ENCODE measurements at regions not wholly inside any gene's neighbourhood (a gene's known extent, or its start where the extent isn't known, plus 50 kb on each side); places are given as distances from the start of the nearest gene placed in this dataset.

DNA sequence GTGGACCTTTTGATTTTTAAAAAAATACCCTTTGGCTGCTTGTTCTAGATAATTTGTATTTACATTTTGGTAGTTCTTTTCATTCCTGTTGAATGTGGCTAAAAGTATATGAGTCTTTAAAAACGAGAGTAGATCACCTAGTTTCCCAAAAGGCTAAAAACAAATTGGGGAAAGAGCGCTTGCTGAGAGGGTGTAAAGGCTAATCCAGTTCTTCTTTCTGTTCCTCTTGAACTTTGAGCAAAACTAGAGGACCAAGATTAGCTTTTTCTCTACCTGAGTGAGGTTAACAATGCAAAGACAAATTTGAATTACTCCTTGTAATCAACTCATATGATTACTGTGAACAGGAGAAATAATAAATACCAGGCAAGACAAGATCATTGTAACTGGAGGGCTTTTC is 2513.2 kb downstream of the PCDH9 start:
- Histone ChIP-seq H3K9me3 (ENCODE audit: insufficient read depth, low read depth, low read length) (no peaks in the 10 kb centered on the region), H3K36me3 (ENCODE audit: insufficient read depth, low read length) (no peaks in the 10 kb centered on the region), H2AFZ (ENCODE audit: low read length) (0 out of 2 replicates have a peak overlapping the region, but pooled peaks have one; percentile 16), H4K20me1 (ENCODE audit: insufficient read depth, low read length, poor library complexity, severe bottlenecking) (no peaks in the 10 kb centered on the region), H3F3A (ENCODE audit: low read depth) (no peaks in the 10 kb centered on the region), H3K9ac (ENCODE audit: low read depth, low read length, poor library complexity, severe bottlenecking) (no peak overlapping the region), H3K27me3 (ENCODE audit: insufficient read depth, low read length, poor library complexity, severe bottlenecking) (no peaks in the 10 kb centered on the region), H3K4me1 (ENCODE audit: insufficient read depth, low read length, poor library complexity, severe bottlenecking) (no peaks in the 10 kb centered on the region), H3K79me2 (ENCODE audit: insufficient read depth, low read length) (no peaks in the 10 kb centered on the region), H3K9me2 (replicated peaks; ENCODE audit: low read depth, low read length) (no peaks in the 10 kb centered on the region), H3K4me3 (ENCODE audit: low read length, poor library complexity, severe bottlenecking) (no peak overlapping the region), H3K4me2 (ENCODE audit: low read depth, low read length, poor library complexity, severe bottlenecking) (no peak overlapping the region)
- TF ChIP-seq, protein P1, sequence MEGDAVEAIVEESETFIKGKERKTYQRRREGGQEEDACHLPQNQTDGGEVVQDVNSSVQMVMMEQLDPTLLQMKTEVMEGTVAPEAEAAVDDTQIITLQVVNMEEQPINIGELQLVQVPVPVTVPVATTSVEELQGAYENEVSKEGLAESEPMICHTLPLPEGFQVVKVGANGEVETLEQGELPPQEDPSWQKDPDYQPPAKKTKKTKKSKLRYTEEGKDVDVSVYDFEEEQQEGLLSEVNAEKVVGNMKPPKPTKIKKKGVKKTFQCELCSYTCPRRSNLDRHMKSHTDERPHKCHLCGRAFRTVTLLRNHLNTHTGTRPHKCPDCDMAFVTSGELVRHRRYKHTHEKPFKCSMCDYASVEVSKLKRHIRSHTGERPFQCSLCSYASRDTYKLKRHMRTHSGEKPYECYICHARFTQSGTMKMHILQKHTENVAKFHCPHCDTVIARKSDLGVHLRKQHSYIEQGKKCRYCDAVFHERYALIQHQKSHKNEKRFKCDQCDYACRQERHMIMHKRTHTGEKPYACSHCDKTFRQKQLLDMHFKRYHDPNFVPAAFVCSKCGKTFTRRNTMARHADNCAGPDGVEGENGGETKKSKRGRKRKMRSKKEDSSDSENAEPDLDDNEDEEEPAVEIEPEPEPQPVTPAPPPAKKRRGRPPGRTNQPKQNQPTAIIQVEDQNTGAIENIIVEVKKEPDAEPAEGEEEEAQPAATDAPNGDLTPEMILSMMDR (conservative IDR thresholded peaks at IDR 0.05; ENCODE audit: low read length) = no peak
- TF ChIP-seq EZH2phosphoT487 (IDR thresholded peaks at IDR 0.05; ENCODE audit: borderline replicate concordance) = no peak

DNA sequence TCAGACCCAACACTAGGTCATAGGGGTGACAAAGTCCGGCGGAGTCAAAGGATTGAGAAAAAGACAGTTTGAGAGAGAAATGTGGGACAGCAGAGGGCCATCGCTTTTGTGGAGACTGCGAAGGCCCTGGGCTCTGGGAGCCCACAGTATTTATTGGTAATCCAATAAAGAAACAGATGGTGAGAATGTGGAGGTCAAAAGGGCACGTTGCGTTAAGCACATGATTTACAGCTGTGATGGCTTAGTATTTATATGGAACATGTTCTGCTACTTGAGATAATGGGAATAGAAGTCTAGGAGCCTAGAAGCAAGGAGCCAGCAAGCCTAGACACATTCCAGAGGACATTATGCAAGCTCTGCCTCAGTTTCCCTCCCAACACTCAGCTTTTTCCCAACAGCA is 2521.1 kb downstream of the PCDH9 start:
- TF ChIP-seq, protein P1 (conservative IDR thresholded peaks at IDR 0.05; ENCODE audit: low read length) = no peak
- no peak for TF ChIP-seq EZH2phosphoT487 (IDR thresholded peaks at IDR 0.05; ENCODE audit: borderline replicate concordance)
- Histone ChIP-seq H3K9me2 (replicated peaks; ENCODE audit: low read depth, low read length) (no peaks in the 10 kb centered on the region), H3K79me2 (ENCODE audit: insufficient read depth, low read length) (no peaks in the 10 kb centered on the region), H3K9ac (ENCODE audit: low read depth, low read length, poor library complexity, severe bottlenecking) (no peak overlapping the region), H3K9me3 (ENCODE audit: insufficient read depth, low read depth, low read length) (no peaks in the 10 kb centered on the region), H3K36me3 (ENCODE audit: insufficient read depth, low read length) (no peaks in the 10 kb centered on the region), H3K4me2 (ENCODE audit: low read depth, low read length, poor library complexity, severe bottlenecking) (no peak overlapping the region), H3K27me3 (ENCODE audit: insufficient read depth, low read length, poor library complexity, severe bottlenecking) (no peaks in the 10 kb centered on the region), H3K4me1 (ENCODE audit: insufficient read depth, low read length, poor library complexity, severe bottlenecking) (no peaks in the 10 kb centered on the region), H4K20me1 (ENCODE audit: insufficient read depth, low read length, poor library complexity, severe bottlenecking) (no peaks in the 10 kb centered on the region), H2AFZ (ENCODE audit: low read length) (no peak overlapping the region), H3F3A (ENCODE audit: low read depth) (no peaks in the 10 kb centered on the region), H3K4me3 (ENCODE audit: low read length, poor library complexity, severe bottlenecking) (no peak overlapping the region)

DNA sequence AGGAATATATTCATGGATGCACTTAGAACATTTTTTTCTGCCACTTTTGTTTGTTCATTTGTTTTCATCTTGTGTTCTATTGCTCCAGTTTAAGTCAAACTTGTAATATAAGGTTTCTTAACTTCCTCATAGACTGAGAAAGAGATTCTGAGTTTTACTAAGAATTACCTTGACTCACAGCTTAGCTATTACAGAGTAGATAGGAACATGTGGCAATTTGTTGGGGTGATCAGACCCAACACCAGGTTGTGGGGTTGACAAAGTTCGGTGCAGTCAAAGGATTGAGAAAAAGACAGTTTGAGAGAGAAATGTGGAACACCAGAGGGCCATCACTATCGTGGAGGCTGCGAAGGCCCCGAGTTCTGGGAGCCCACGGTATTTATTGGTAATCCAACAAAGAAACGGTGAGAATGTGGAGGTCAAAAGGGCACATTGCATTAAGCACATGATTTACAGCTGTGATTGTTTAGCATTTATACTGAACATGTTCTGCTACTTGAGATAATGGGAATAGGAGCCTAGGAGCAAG is 2526.0 kb downstream of the PCDH9 start:
- Histone ChIP-seq H3K36me3 (ENCODE audit: insufficient read depth, low read length) (no peaks in the 10 kb centered on the region), H3K9me2 (replicated peaks; ENCODE audit: low read depth, low read length) (no peaks in the 10 kb centered on the region), H3K4me1 (ENCODE audit: insufficient read depth, low read length, poor library complexity, severe bottlenecking) (no peaks in the 10 kb centered on the region), H3K79me2 (ENCODE audit: insufficient read depth, low read length) (no peaks in the 10 kb centered on the region), H3K4me3 (ENCODE audit: low read length, poor library complexity, severe bottlenecking) (no peak overlapping the region), H3K4me2 (ENCODE audit: low read depth, low read length, poor library complexity, severe bottlenecking) (no peak overlapping the region), H3K9ac (ENCODE audit: low read depth, low read length, poor library complexity, severe bottlenecking) (no peak overlapping the region), H3K9me3 (ENCODE audit: insufficient read depth, low read depth, low read length) (no peaks in the 10 kb centered on the region), H2AFZ (ENCODE audit: low read length) (no peak overlapping the region), H3K27me3 (ENCODE audit: insufficient read depth, low read length, poor library complexity, severe bottlenecking) (no peaks in the 10 kb centered on the region), H3F3A (ENCODE audit: low read depth) (no peaks in the 10 kb centered on the region), H4K20me1 (ENCODE audit: insufficient read depth, low read length, poor library complexity, severe bottlenecking) (no peaks in the 10 kb centered on the region)
- no peak for TF ChIP-seq EZH2phosphoT487 (IDR thresholded peaks at IDR 0.05; ENCODE audit: borderline replicate concordance)
- TF ChIP-seq, protein P1 (conservative IDR thresholded peaks at IDR 0.05; ENCODE audit: low read length) = no peak

Measured in Loucy (cell line).